H1 (cell line): ENCODE measurements at regions not wholly inside any gene's neighbourhood (a gene's known extent, or its start where the extent isn't known, plus 50 kb on each side); places are given as distances from the start of the nearest gene placed in this dataset.

Experiments
- CTCF ChIA-PET: fragments of 300-600 bp; sonication (Branson Sonifier 250); formaldehyde crosslinking; loops from one replicate; lab custom pipeline; 2021; ENCODE audit not compliant: partially characterized antibody; lab: Charles Lee
- POLR2A ChIA-PET: fragments of 300-600 bp; sonication (Branson Sonifier 250); formaldehyde crosslinking; loops from one replicate; lab custom pipeline; 2021; ENCODE audit warnings: inconsistent platforms; ENCODE audit not compliant: partially characterized antibody; lab: Charles Lee
- DNase-seq, 2 experiments: peaks; one replicate each; pipeline versions ENCODE4 v3.0.0 to v3.0.0-alpha.2; 2010 to 2022; ENCODE audit warnings: low spot score in 2 of 2, low read depth in 1 of 2, mixed read lengths in 1 of 2
- FAIRE-seq: peaks from 2 replicates; lab custom pipeline; 2011; peaks lifted over from hg19 to GRCh38; lab: Jason Lieb, UNC
- H2AFZ ChIP-seq: 2 replicates; pipeline ENCODE4 v1.8.1; 2012; ENCODE audit warnings: low read length, inconsistent platforms
- H2AK5ac ChIP-seq: 2 replicates; pipeline ENCODE4 v1.6.1; 2013; ENCODE audit warnings: low read depth, low read length
- H2BK120ac ChIP-seq: replicated peaks from 2 replicates; pipeline ENCODE3; 2013; ENCODE audit warnings: low read depth, low read length, inconsistent platforms
- H2BK12ac ChIP-seq: 2 replicates; pipeline ENCODE4 v1.6.1; 2013; ENCODE audit warnings: low read depth, low read length
- H2BK15ac ChIP-seq: 2 replicates; pipeline ENCODE4 v1.6.1; 2013; ENCODE audit warnings: low read length
- H2BK20ac ChIP-seq: 2 replicates; pipeline ENCODE4 v1.6.1; 2013; ENCODE audit warnings: low read length
- H2BK5ac ChIP-seq: 2 replicates; pipeline ENCODE4 v1.6.1; 2013; ENCODE audit warnings: low read depth, low read length
- H3K14ac ChIP-seq: 2 replicates; pipeline ENCODE4 v1.6.1; 2013; ENCODE audit warnings: inconsistent platforms; ENCODE audit not compliant: insufficient read length
- H3K18ac ChIP-seq: 2 replicates; pipeline ENCODE4 v1.6.1; 2013; ENCODE audit warnings: low read length; ENCODE audit errors: extremely low read depth
- H3K23ac ChIP-seq: 2 replicates; pipeline ENCODE4 v1.6.1; 2013; ENCODE audit warnings: inconsistent platforms; ENCODE audit not compliant: insufficient read length
- H3K23me2 ChIP-seq: 2 replicates; pipeline ENCODE4 v1.6.1; 2013; ENCODE audit warnings: low read depth, low read length
- H3K27ac ChIP-seq: 2 replicates; pipeline ENCODE4 v1.6.1; 2011; ENCODE audit warnings: low read depth, low read length, inconsistent platforms
- H3K27me3 ChIP-seq, 4 experiments: replicated peaks in 1 of 4; 1 replicate in 1 of 4; 2 replicates in 3 of 4; pipeline versions ENCODE4 v1.6.1 to v1.8.1; 2011 to 2013; ENCODE audit warnings: low read length in 3 of 4, mild to moderate bottlenecking in 3 of 4, inconsistent platforms in 2 of 4, mixed read lengths in 2 of 4, moderate library complexity in 1 of 4; ENCODE audit not compliant: control insufficient read depth in 3 of 4, insufficient read depth in 3 of 4; ENCODE audit errors: extremely low read depth in 1 of 4
- H3K36me3 ChIP-seq, 4 experiments: 2 replicates each; pipeline versions ENCODE4 v1.6.1 to v1.8.1; 2011 to 2013; ENCODE audit warnings: mild to moderate bottlenecking in 4 of 4, low read length in 3 of 4, moderate library complexity in 2 of 4, control low read depth in 1 of 4, inconsistent platforms in 1 of 4; ENCODE audit not compliant: insufficient read depth in 4 of 4, control insufficient read depth in 2 of 4
- H3K4ac ChIP-seq: replicated peaks from 2 replicates; pipeline ENCODE3; 2013; ENCODE audit warnings: low read length, low read depth, mixed read lengths, inconsistent platforms; ENCODE audit not compliant: insufficient read length
- H3K4me1 ChIP-seq, 4 experiments: replicated peaks in 1 of 4; 1 replicate in 1 of 4; 2 replicates in 3 of 4; pipeline versions ENCODE4 v1.6.1 to v1.8.1; 2011 to 2013; ENCODE audit warnings: low read length in 3 of 4, inconsistent platforms in 2 of 4, mixed read lengths in 1 of 4; ENCODE audit not compliant: insufficient read depth in 4 of 4, control insufficient read depth in 3 of 4
- H3K4me2 ChIP-seq, 2 experiments: 2 replicates each; pipeline versions ENCODE4 v1.6.1 to v1.8.1; 2011 to 2013; ENCODE audit warnings: low read depth in 2 of 2, low read length in 2 of 2, control low read depth in 1 of 2, inconsistent platforms in 1 of 2, mild to moderate bottlenecking in 1 of 2; ENCODE audit not compliant: insufficient read depth in 1 of 2
- H3K4me3 ChIP-seq, 4 experiments: fragments of 200-600, 300-600 bp in 1 of 4; sonication (generic), shearing (Covaris generic), sonication (Bioruptor Twin) in 1 of 4; 2 replicates each; pipeline versions ENCODE4 v1.5.1 to v1.8.1; 2011 to 2016; ENCODE audit warnings: low read length in 4 of 4, low read depth in 3 of 4, control low read depth in 2 of 4, inconsistent platforms in 2 of 4, mild to moderate bottlenecking in 2 of 4, mixed read lengths in 1 of 4, moderate library complexity in 1 of 4; ENCODE audit not compliant: insufficient read depth in 2 of 4; ENCODE audit errors: extremely low read depth in 1 of 4
- H3K56ac ChIP-seq: replicated peaks from 2 replicates; pipeline ENCODE3; 2013; ENCODE audit warnings: low read depth, mild to moderate bottlenecking, mixed read lengths, low read length, inconsistent platforms; ENCODE audit not compliant: insufficient read length
- H3K79me1 ChIP-seq: 2 replicates; pipeline ENCODE4 v1.6.1; 2013; ENCODE audit warnings: low read depth, low read length, control low read depth
- H3K79me2 ChIP-seq, 2 experiments: 2 replicates each; pipeline versions ENCODE4 v1.6.1 to v1.8.1; 2012 to 2013; ENCODE audit warnings: low read length in 2 of 2, mild to moderate bottlenecking in 2 of 2, inconsistent platforms in 1 of 2; ENCODE audit not compliant: insufficient read depth in 2 of 2, control insufficient read depth in 1 of 2
- H3K9ac ChIP-seq, 4 experiments: replicated peaks in 1 of 4; 1 replicate in 1 of 4; 2 replicates in 3 of 4; pipeline versions ENCODE4 v1.6.1 to v1.8.1; 2011 to 2013; ENCODE audit warnings: low read depth in 3 of 4, low read length in 3 of 4, control low read depth in 2 of 4, mild to moderate bottlenecking in 2 of 4, moderate library complexity in 2 of 4, inconsistent platforms in 1 of 4; ENCODE audit errors: extremely low read depth in 1 of 4
- H3K9me3 ChIP-seq, 2 experiments: 2 replicates each; pipeline versions ENCODE4 v1.6.1 to v1.8.1; 2012 to 2013; ENCODE audit warnings: mild to moderate bottlenecking in 2 of 2, moderate library complexity in 2 of 2, control low read depth in 1 of 2, inconsistent platforms in 1 of 2, low read depth in 1 of 2, low read length in 1 of 2, mixed read lengths in 1 of 2; ENCODE audit not compliant: insufficient read depth in 2 of 2
- H4K20me1 ChIP-seq, 2 experiments: replicated peaks in 1 of 2; 2 replicates each; pipeline versions ENCODE3 to v1.8.1; 2011 to 2013; ENCODE audit warnings: inconsistent platforms in 2 of 2, low read length in 2 of 2, mild to moderate bottlenecking in 1 of 2; ENCODE audit not compliant: insufficient read depth in 2 of 2, control insufficient read depth in 1 of 2
- H4K5ac ChIP-seq: 2 replicates; pipeline ENCODE4 v1.6.1; 2013; ENCODE audit warnings: low read length, low read depth, mixed read lengths, inconsistent platforms; ENCODE audit not compliant: insufficient read length
- H4K8ac ChIP-seq: 2 replicates; pipeline ENCODE4 v1.8.0; 2013; ENCODE audit warnings: mild to moderate bottlenecking, moderate library complexity, low read length, inconsistent platforms; ENCODE audit not compliant: insufficient read depth; ENCODE audit errors: extremely low read depth
- H4K91ac ChIP-seq: replicated peaks from 2 replicates; pipeline ENCODE3; 2013; ENCODE audit warnings: low read length, mixed read lengths, inconsistent platforms; ENCODE audit not compliant: insufficient read length
- CBX5 ChIP-seq: fragments of 300-800, 300-1000 bp; sonication (generic); IDR thresholded peaks from 2 replicates; pipeline ENCODE4 v1.7.1; 2016; ENCODE audit warnings: antibody characterized with exemption, low read length, low read depth
- CHD1 ChIP-seq: IDR thresholded peaks from 2 replicates; pipeline ENCODE4 v1.6.1; 2012; ENCODE audit warnings: low read depth, low read length, improper control_type of control experiment
- CREB1 ChIP-seq: IDR thresholded peaks from 2 replicates; pipeline ENCODE4 v1.6.1; 2012; ENCODE audit warnings: inconsistent platforms
- CTCF ChIP-seq, 3 experiments: IDR thresholded peaks; 1 replicate in 2 of 3; 2 replicates in 1 of 3; pipeline versions ENCODE4 v1.5.1 to v1.6.1; 2011; ENCODE audit warnings: low read length in 3 of 3, mild to moderate bottlenecking in 3 of 3, inconsistent platforms in 2 of 3, low read depth in 1 of 3, moderate library complexity in 1 of 3; ENCODE audit not compliant: insufficient read depth in 1 of 3; ENCODE audit errors: control extremely low read depth in 1 of 3
- EP300 ChIP-seq, 2 experiments: IDR thresholded peaks; 1 replicate in 1 of 2; 2 replicates in 1 of 2; pipeline ENCODE4 v1.6.1; 2011 to 2012; ENCODE audit warnings: low read depth in 2 of 2, low read length in 2 of 2, mild to moderate bottlenecking in 2 of 2, borderline replicate concordance in 1 of 2, inconsistent platforms in 1 of 2, moderate library complexity in 1 of 2
- GTF2F1 ChIP-seq: IDR thresholded peaks from 2 replicates; pipeline ENCODE4 v1.6.1; 2012; ENCODE audit warnings: low read depth, low read length, improper control_type of control experiment, borderline replicate concordance
- POLR2AphosphoS5 ChIP-seq: IDR thresholded peaks from 2 replicates; pipeline ENCODE4 v1.6.1; 2011; ENCODE audit warnings: low read depth, low read length
- RFX5 ChIP-seq: IDR thresholded peaks from 2 replicates; pipeline ENCODE4 v1.6.1; 2011; ENCODE audit warnings: low read depth, low read length, improper control_type of control experiment, borderline replicate concordance
- SIN3A ChIP-seq, 2 experiments: IDR thresholded peaks in 1 of 2; conservative IDR thresholded peaks in 1 of 2; 2 replicates each; pipeline ENCODE4 v1.6.1; 2011 to 2012; ENCODE audit warnings: low read length in 2 of 2, improper control_type of control experiment in 1 of 2, low read depth in 1 of 2, mild to moderate bottlenecking in 1 of 2
- SP1 ChIP-seq: IDR thresholded peaks from 2 replicates; pipeline ENCODE4 v1.6.1; 2011; ENCODE audit warnings: low read depth, low read length
- SRF ChIP-seq: IDR thresholded peaks from 2 replicates; pipeline ENCODE4 v1.6.1; 2011; ENCODE audit warnings: mild to moderate bottlenecking, low read depth, low read length, moderate library complexity
- TAF1 ChIP-seq: IDR thresholded peaks from 2 replicates; pipeline ENCODE4 v1.6.1; 2011; ENCODE audit warnings: mild to moderate bottlenecking, low read depth, low read length
- WGBS, 2 experiments: shearing (Covaris generic) in 1 of 2; methylation state at CpG; one replicate each; pipeline versions ENCODE4 v1.1.6 to v1.1.7; 2013 to 2015; ENCODE audit warnings: low lambda C conversion rate in 2 of 2, mixed read lengths in 2 of 2, inconsistent platforms in 1 of 2, low coverage in 1 of 2, missing lambda C conversion rate in 1 of 2; ENCODE audit not compliant: insufficient replicate concordance in 2 of 2, insufficient coverage in 1 of 2, insufficient read length in 1 of 2; ENCODE audit errors: extremely low coverage in 1 of 2, missing lambda C conversion rate in 1 of 2; 5-methylcytosine and 5-hydroxymethylcytosine counted together

GRCh38 chr11:116162886-116163230 is 609.9 kb downstream of the BUD13 start:
- H2BK20ac ChIP-seq, result no peak overlapping the region
- H3K9me3 ChIP-seq, result no peaks in the 10 kb centered on the region
- no peak overlapping the region for H2BK12ac ChIP-seq
- WGBS, 2 experiments, result 54% methylated on average over 10 of the region's 11 CpGs; no CpG with 5 or more reads in 1 of the 2 experiments
- ChIA-PET CTCF (interaction anchor here (4.3 kb wide), 1 partner anchor 8 kb away, joined by 18 read pairs; no protein-coding TSS in a partner anchor), POLR2A (no interaction called here)
- H3K4me3 ChIP-seq, result no peak overlapping the region
- no peak overlapping the region for H3K4me2 ChIP-seq
- H3K9ac ChIP-seq, result no peak overlapping the region
- FAIRE-seq (peak; percentile 52), DNase-seq (peak in 1 of 2 experiments; percentile 53)
- no peaks in the 10 kb centered on the region for H3K27me3 ChIP-seq
- H3K14ac ChIP-seq, result no peak overlapping the region
- H3K79me2 ChIP-seq, result no peaks in the 10 kb centered on the region
- no peak overlapping the region for H4K91ac ChIP-seq
- H4K20me1 ChIP-seq, result peaks cover 0 to 6% of the 10 kb centered on the region in 2 experiments
- no peaks in the 10 kb centered on the region for H3K79me1 ChIP-seq
- H2BK120ac ChIP-seq, result no peak overlapping the region
- peak overlapping the region; percentile 36 for H3K56ac ChIP-seq
- no peak overlapping the region for H2AFZ ChIP-seq
- H3K27ac ChIP-seq, result no peak overlapping the region
- no peak overlapping the region for H4K5ac ChIP-seq
- no peak overlapping the region for H3K4ac ChIP-seq
- H3K18ac ChIP-seq, result no peak overlapping the region
- H3K23ac ChIP-seq, result no peak overlapping the region
- no peaks in the 10 kb centered on the region for H3K23me2 ChIP-seq
- no peaks in the 10 kb centered on the region for H3K36me3 ChIP-seq
- H2BK15ac ChIP-seq, result no peak overlapping the region
- H4K8ac ChIP-seq, result no peak overlapping the region
- H3K4me1 ChIP-seq, result peaks cover 0 to 7% (median 0%) of the 10 kb centered on the region in 4 experiments; a peak in 1 of 7 replicates
- no peak overlapping the region for H2AK5ac ChIP-seq
- H2BK5ac ChIP-seq, result no peak overlapping the region
- TF ChIP-seq TAF1 (no peak), RFX5 (peak; percentile 72; the same call in 1 of the 2 replicates), POLR2AphosphoS5 (no peak), CTCF (IDR thresholded peaks at IDR 0.05; ENCODE audit: control extremely low read depth in 1 of 3, insufficient read depth in 1 of 3, low read depth in 1 of 3, low read length in 3 of 3) (no peak), SRF (no peak), CBX5 (no peak), EP300 (IDR thresholded peaks at IDR 0.05; ENCODE audit: borderline replicate concordance in 1 of 2, low read depth in 2 of 2, low read length in 2 of 2) (no peak), GTF2F1 (no peak), SP1 (0 out of 2 replicates have a peak, but pooled peaks have one; percentile 33), SIN3A (conservative IDR thresholded peaks at IDR 0.05 in 1 of 2, IDR thresholded peaks at IDR 0.05 in 1 of 2; ENCODE audit: low read depth in 1 of 2, low read length in 2 of 2) (peak in 1 of 2 experiments; percentile 61; a peak in 1 of 4 replicates), CREB1 (0 out of 2 replicates have a peak, but pooled peaks have one; percentile 4), CHD1 (no peak)
